HepG2 (cell line): ENCODE measurements at regions not wholly inside any gene's neighbourhood (a gene's known extent, or its start where the extent isn't known, plus 50 kb on each side); places are given as distances from the start of the nearest gene placed in this dataset.

ENCODE experiments used
- ARID2 ChIP-seq: sonication (generic); formaldehyde crosslinking; IDR thresholded peaks from 2 replicates; pipeline ENCODE4 v1.8.1; 2022; ENCODE audit warnings: mild to moderate bottlenecking, missing genetic modification reagents, borderline replicate concordance
- BCL6 ChIP-seq: IDR thresholded peaks from 2 replicates; pipeline ENCODE4 v1.6.1; 2016; ENCODE audit warnings: missing genetic modification reagents, missing compliant biosample characterization
- MAFK ChIP-seq, 2 experiments: IDR thresholded peaks in 1 of 2; conservative IDR thresholded peaks in 1 of 2; 2 replicates each; pipeline ENCODE4 v1.6.1; 2011; ENCODE audit warnings: improper control_type of control experiment in 2 of 2, low read length in 2 of 2
- NR3C1 ChIP-seq: sonication (generic); formaldehyde crosslinking; IDR thresholded peaks from 2 replicates; pipeline ENCODE4 v1.4.0; 2020; ENCODE audit warnings: missing genetic modification reagents
- POLR2A ChIP-seq, 2 experiments: IDR thresholded peaks; 2 replicates each; pipeline ENCODE4 v1.6.1; 2011; ENCODE audit warnings: low read depth in 2 of 2, low read length in 2 of 2, mild to moderate bottlenecking in 1 of 2, moderate library complexity in 1 of 2; ENCODE audit not compliant: insufficient read depth in 1 of 2
- ZFAT ChIP-seq: sonication (generic); formaldehyde crosslinking; conservative IDR thresholded peaks from 2 replicates; pipeline ENCODE4 v1.8.1; 2023; ENCODE audit warnings: missing genetic modification reagents, inconsistent platforms
- ZNF274 ChIP-seq: sonication (generic); formaldehyde crosslinking; IDR thresholded peaks from 2 replicates; pipeline ENCODE4 v1.5.1; 2020; ENCODE audit warnings: mild to moderate bottlenecking, missing genetic modification reagents
- TF ChIP-seq, protein P1 (sequence below): sonication (generic); formaldehyde crosslinking; IDR thresholded peaks from 2 replicates; pipeline ENCODE4 v1.5.0; 2020; ENCODE audit warnings: mild to moderate bottlenecking, missing genetic modification reagents, moderate library complexity

DNA sequence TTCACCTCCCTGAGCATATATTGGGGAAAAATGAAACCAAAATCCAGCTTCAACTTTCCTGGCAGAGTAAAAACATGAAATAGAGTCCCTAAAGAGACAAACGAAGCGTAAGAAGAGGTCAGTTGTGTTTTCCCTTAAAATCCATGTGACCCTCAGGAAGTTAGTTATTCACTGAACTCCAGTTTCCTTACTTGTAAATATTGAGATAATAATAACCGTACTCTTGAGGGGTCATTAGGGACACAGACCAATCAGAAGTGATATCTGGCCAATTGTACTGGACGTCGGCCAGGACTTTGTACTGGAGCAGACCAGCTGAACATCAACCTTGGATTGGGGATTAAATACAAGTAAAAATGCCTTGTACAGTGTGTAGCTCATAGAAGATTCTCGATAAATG is 167.0 kb downstream of the GATA3 start:
- TF ChIP-seq NR3C1 (CRISPR knock-in tag) (no peak), BCL6 (no peak), ARID2 (CRISPR knock-in tag) (no peak), ZNF274 (no peak), MAFK (conservative IDR thresholded peaks at IDR 0.05 in 1 of 2, IDR thresholded peaks at IDR 0.05 in 1 of 2; ENCODE audit: low read length in 2 of 2) (no peak), ZFAT (CRISPR knock-in tag) (no peak), POLR2A (IDR thresholded peaks at IDR 0.05; ENCODE audit: insufficient read depth in 1 of 2, low read depth in 2 of 2, low read length in 2 of 2) (no peak)
- TF ChIP-seq, protein P1, sequence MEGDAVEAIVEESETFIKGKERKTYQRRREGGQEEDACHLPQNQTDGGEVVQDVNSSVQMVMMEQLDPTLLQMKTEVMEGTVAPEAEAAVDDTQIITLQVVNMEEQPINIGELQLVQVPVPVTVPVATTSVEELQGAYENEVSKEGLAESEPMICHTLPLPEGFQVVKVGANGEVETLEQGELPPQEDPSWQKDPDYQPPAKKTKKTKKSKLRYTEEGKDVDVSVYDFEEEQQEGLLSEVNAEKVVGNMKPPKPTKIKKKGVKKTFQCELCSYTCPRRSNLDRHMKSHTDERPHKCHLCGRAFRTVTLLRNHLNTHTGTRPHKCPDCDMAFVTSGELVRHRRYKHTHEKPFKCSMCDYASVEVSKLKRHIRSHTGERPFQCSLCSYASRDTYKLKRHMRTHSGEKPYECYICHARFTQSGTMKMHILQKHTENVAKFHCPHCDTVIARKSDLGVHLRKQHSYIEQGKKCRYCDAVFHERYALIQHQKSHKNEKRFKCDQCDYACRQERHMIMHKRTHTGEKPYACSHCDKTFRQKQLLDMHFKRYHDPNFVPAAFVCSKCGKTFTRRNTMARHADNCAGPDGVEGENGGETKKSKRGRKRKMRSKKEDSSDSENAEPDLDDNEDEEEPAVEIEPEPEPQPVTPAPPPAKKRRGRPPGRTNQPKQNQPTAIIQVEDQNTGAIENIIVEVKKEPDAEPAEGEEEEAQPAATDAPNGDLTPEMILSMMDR (CRISPR knock-in tag): no peak
